NB4 (cell line): ENCODE measurements at regions not wholly inside any gene's neighbourhood (a gene's known extent, or its start where the extent isn't known, plus 50 kb on each side); places are given as distances from the start of the nearest gene placed in this dataset.

ENCODE experiments used
- POLR2A ChIP-seq: IDR thresholded peaks from 2 replicates; pipeline ENCODE4 v1.6.1; 2011; ENCODE audit warnings: mild to moderate bottlenecking; ENCODE audit not compliant: insufficient read length; ENCODE audit errors: extremely low read depth
- TF ChIP-seq, protein P1 (sequence below): IDR thresholded peaks from 2 replicates; pipeline ENCODE4 v1.6.1; 2011; ENCODE audit warnings: low read depth, low read length
- TF ChIP-seq, protein P2 (sequence below): IDR thresholded peaks from one replicate; pipeline ENCODE4 v1.5.1; 2012; ENCODE audit warnings: low read depth, low read length

DNA sequence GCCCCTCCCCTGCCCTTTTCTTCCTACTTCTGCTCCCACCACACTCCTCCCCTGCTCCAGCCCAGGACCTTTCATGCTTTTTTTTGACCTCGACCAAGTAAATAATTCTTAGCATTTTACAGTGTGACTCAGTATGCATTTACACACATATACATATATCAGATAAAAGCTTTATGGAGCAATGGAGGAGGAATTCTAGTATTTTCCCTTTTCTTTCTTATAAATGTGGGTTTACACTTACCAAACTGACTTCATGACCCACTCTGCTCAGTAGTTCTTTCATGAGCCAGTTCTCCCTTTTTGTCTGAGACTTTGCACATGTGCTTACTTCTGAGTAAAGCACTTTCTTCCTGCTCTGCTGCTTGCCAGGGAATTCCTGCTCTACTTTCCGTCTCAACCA is 111.8 kb upstream of the H2AZ1 start:
- TF ChIP-seq, protein P1, sequence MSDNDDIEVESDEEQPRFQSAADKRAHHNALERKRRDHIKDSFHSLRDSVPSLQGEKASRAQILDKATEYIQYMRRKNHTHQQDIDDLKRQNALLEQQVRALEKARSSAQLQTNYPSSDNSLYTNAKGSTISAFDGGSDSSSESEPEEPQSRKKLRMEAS = no peak
- TF ChIP-seq, protein P2, sequence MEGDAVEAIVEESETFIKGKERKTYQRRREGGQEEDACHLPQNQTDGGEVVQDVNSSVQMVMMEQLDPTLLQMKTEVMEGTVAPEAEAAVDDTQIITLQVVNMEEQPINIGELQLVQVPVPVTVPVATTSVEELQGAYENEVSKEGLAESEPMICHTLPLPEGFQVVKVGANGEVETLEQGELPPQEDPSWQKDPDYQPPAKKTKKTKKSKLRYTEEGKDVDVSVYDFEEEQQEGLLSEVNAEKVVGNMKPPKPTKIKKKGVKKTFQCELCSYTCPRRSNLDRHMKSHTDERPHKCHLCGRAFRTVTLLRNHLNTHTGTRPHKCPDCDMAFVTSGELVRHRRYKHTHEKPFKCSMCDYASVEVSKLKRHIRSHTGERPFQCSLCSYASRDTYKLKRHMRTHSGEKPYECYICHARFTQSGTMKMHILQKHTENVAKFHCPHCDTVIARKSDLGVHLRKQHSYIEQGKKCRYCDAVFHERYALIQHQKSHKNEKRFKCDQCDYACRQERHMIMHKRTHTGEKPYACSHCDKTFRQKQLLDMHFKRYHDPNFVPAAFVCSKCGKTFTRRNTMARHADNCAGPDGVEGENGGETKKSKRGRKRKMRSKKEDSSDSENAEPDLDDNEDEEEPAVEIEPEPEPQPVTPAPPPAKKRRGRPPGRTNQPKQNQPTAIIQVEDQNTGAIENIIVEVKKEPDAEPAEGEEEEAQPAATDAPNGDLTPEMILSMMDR = no peak
- TF ChIP-seq POLR2A = no peak
